ENCODE measurements at regions not wholly inside any gene's neighbourhood (a gene's known extent, or its start where the extent isn't known, plus 50 kb on each side); places are given as distances from the start of the nearest gene placed in this dataset.
A peak's percentile ranks its signal among the peaks of the same experiment; 100 is the strongest.
"Not testable (repeated sequence)": the region's sequence is repeated elsewhere in the genome, so short reads cannot be mapped to it uniquely, and the experiment has no call there.

DNA sequence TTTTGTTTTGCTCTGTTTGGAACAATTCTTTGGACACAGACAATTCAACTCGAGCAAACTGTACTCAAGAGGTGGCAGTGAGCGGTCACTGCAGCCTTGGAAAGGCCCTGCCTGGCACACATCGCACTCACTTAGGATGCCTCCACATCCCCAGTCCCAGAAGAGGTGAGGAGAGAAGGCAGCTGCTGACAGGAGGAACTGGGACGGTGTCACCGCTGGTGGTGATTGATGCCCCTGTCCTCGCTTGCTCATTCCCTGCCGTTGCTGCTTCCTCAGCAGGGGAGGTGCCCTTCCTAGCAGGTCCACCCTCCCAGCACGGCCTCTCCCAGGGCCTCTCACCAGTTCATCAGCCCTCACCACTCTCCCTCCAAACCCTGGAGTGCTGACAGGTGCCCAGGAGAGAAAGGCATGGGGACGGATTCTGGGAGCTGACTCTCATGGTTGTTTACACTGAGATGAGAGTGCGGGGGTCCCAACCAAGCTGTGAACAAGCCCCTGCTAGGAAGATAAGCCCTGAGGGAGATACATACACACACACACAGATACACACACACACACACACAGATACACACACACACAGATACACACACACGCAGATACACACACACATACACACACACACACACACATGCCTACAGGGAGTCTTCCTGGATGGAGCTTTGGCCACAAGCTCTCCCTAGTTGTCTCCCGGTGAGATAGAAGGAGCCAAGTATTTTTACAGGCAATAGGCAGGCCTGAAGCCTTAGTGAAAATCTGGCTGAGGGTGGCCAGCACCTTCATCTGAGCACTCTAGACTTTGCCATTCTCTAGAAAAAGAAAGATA lies 101.1 kb downstream of the CDC7 start:
- DNase-seq (peak; percentile 70), ATAC-seq (peak; percentile 93 to 94)
- intact Hi-C loops (cut with DNase I) = loop anchor here in 1 of 2 donors (2.0 to 5.0 kb wide), 2 partner anchors 31 to 106 kb away; no protein-coding TSS in a partner anchor

DNA sequence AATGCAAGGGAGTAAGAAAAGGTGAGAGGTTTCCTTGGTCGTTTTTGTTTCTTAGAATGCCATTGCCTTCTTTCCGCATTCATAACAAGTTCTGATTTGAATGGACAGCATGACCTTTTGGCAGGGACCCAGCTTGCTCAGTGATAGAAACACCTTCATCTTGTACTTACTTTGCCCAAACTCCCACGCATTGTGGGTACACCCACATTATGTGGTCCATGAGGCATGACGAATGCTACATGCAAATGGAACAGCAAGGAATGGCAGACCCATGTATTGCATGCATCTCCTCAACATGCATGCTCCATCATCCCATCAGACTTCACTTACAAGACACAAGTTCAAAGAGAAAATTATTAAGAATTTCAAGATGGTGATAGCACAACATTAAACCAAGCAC lies 102.8 kb downstream of the CDC7 start:
- intact Hi-C loops (cut with DNase I) = loop anchor here in 1 of 2 donors (5.0 kb wide), 1 partner anchor 104 kb away; no protein-coding TSS in a partner anchor
- ATAC-seq (no peak), DNase-seq (no peak)

DNA sequence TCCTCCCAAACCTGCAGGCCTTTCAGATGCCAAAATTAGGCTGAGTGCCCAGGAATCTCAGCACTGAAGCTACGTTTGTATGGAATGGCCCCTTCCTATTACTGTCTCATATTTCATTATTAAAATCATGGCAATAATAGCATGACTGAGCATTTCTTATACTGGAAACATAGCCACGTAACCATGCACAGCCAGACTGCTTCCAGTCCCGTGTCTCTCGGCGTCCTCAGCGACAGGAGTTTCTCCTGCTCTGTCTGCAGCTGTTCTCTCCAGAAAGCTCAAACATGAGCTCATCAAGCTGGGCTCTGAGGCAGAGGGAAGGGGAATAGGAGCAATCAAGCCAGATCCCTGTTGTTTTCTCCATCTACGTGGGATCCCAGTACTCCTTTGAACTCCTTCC lies 104.0 kb downstream of the CDC7 start:
- ATAC-seq (peak in 1 of 2 donors; percentile 53), DNase-seq (no peak)
- intact Hi-C loops (cut with DNase I) = loop anchor here in 1 of 2 donors (5.0 kb wide), 1 partner anchor 103 kb away; no protein-coding TSS in a partner anchor

DNA sequence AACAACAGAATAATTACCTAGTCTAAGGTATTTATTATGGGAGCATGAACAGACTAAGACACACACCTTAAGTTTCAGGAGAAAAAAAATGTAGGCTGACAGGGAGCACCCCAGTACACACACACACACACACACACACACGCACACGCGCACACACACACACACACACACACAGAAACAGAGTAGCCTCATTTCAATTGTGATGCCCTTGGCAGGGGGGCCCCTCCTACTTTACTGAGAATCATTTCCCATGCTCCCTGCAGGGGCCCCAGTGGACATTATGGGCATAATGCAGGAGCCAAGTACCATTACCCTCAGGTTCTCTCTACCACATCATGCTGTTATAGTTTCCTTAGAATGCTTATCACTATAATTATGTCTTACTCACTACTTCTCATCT lies 104.9 kb downstream of the CDC7 start:
- no peak for ATAC-seq
- intact Hi-C loops (cut with DNase I) = no loop called here

DNA sequence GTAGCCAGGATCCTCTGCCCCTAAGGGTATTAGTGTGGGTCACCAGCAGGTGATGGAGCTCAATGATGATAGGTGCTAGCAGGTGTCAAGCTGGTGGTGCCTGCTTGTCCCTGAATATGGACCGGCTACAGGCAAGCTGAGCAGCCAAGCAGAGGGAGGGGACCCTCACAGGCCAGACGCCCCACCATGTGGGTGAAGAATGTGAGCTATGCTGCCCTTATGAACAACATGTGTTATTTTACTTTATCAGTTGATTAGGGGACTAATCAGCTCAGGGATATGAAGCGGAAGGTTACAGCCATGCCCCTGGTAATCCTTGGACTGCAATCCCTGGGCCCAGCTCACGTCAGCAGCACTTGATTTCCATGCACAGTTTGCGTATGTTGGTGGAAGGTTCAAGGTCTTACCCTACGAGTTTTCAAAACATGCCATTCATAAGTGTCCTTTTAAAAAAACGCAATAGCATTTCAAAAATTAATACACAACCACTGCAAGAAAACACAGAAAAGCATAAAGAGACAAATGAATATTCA lies 106.0 kb downstream of the CDC7 start:
- intact Hi-C loops (cut with DNase I) = no loop called here
- DNase-seq (no peak), ATAC-seq (no peak)

More for the DNA sequence above, 104.9 kb downstream of the CDC7 start:
- no peak for DNase-seq

DNA sequence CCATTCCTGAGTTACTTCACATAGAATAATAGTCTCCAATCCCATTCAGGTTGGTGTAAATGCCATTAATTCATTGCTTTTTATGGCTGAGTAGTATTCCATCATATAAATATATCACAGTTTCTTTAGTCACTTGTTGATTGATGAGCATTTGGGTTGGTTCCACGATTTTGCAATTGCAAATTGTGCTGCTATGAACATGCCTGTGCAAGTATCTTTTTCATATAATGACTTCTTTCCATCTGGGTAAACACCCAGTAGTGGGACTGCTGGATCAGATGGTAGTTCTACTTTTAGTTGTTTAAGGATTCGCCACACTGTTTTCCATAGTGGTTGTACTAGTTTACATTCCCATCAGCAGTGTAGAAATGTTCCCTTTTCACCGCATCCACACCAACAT lies 107.0 kb downstream of the CDC7 start:
- DNase-seq; ATAC-seq; intact Hi-C loops (cut with DNase I): not testable (repeated sequence)

DNA sequence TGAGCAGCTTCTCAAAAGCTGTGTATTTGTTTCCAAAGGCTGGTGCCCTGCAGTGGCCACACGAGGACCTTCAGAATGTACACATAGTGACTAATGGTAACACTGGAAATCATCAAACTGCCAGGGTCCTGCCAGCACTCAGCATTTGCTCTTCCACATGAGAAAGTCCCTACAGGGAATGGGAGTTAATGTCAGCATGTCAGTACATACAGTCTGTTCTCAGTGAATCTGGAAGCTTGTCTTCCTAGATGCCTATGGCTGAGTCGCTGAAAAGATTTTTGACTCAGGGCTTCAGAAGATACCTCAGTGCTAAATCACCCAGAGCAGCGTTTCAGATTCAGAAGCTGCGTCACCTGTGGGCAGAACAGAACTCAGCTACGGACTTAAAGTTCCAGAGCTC lies 108.2 kb downstream of the CDC7 start:
- intact Hi-C loops (cut with DNase I) = no loop called here

DNA sequence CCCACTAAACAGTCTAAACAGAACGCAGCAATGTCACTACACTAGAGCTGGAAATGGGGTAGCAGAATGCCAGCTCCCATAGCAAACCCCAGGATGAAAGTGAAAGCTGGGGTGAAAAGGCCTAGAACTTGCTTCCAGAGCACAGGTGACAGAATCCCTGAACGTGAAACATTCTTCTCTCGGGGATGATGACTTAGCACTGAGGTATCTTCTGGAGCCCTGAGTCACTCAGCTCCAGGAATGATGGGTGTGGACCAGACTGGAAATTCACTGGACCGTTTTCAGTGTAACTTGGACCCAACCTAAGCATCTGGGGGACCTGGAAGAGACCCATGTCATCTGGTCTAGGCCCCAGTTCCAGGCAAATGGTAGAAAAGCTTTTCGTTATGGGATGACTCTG lies 108.9 kb downstream of the CDC7 start:
- no peak for DNase-seq
- peak in 1 of 2 donors; percentile 60 for ATAC-seq
- intact Hi-C loops (cut with DNase I) = no loop called here

More for the DNA sequence above, 108.2 kb downstream of the CDC7 start:
- no peak for ATAC-seq
- DNase-seq = no peak

DNA sequence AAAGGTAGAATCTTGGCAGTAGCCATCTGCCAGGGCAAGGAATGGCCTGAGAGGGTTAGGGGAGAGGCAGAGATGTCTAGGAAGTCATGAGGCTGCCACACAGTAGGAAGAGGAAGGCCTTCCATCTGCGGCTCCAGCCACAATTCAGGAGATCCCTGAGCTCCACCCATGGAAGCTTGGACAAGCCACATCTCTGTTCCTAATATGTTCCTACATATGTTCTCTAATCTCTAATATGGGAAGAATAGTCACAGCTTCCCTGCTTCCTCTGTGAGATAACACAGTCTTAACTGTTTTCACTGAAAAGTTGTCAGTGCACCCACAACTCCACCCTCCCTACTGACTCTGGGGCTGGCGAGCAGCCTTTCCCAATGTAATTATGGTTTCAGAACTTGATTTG lies 109.5 kb downstream of the CDC7 start:
- intact Hi-C loops (cut with DNase I) = no loop called here
- ATAC-seq = no peak
- DNase-seq = no peak

DNA sequence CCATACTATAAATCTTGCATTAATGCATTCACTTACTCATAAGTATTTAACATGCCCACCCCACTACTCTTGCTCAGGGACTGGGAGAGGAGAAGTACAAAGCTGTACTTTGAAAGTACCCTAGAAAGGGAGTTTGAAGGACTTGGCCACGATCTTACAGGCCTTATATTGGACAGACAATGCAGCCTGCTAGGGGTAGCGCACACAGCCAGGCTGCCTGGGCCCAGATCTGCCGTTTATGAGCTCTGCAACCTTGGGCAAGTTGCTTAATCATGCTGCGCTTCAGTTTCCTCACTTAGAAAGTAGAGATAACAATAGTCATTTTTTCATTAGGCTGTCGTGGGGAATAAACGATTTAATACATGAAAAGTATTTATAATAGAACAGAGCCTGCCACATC lies 110.1 kb downstream of the CDC7 start:
- DNase-seq (no peak), ATAC-seq (no peak)
- intact Hi-C loops (cut with DNase I) = no loop called here

DNA sequence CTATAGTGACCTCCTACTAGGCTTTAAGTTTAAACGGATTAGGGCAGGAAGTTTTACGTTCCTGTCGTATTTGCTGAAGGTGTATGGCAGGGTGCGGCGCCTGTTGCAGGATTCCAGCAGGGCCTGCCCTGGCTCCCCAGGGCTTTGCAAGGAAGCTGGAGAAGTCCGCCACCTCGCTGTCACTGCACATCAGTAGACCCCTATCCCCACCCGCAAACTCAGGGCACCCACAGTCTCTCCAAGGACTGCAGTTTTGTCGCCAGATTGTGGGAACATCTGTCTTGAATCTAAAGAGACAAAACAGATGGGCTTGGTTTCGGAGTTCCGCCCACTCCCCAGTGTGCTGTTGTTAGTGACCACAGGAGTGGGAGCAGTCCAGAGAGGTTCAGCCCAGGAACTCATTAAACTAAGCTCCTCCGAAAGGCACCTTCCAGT lies 110.8 kb downstream of the CDC7 start:
- intact Hi-C loops (cut with DNase I) = no loop called here
- ATAC-seq (no peak), DNase-seq (no peak)

DNA sequence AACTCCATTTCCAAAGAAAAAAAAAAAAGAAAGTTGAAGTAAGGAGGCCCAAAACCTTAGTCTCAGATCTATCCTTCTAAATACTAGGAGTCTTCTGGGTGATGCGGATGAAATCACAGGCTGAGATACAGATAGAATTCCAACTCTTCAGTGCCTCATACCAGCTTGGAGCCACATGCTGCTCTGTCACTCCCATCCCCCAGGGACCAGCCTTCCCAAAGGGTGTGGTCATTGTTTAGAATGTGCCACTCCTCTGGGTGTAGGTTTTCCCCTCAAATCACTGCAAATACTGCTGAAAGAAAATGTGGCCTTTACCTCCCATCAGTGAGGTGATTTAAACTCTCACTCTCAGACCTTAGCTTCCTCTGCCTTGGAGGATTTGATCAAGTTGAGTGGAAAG lies 112.9 kb downstream of the CDC7 start:
- no peak for ATAC-seq
- DNase-seq = no peak
- intact Hi-C loops (cut with DNase I) = no loop called here

DNA sequence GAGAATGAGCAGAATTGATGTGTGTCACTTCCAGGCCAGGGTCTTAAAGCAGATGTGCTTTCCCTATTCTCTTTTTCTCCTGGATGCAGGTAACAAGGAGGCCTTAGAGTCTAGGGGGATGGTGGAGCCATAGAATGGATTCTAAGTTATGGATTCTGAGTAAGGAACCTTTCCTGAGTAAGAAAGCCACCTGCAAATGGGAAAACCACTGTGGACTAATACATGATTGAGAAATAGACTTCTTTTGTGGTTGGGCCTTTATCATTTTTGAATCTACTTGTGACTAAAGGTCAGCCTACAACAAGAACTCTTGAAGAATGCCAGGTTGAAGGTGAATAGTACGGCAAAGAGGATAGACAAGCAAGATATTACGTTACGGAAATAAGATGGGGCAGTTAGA lies 116.1 kb downstream of the CDC7 start:
- intact Hi-C loops (cut with DNase I) = no loop called here
- no peak for ATAC-seq
- DNase-seq = no peak

DNA sequence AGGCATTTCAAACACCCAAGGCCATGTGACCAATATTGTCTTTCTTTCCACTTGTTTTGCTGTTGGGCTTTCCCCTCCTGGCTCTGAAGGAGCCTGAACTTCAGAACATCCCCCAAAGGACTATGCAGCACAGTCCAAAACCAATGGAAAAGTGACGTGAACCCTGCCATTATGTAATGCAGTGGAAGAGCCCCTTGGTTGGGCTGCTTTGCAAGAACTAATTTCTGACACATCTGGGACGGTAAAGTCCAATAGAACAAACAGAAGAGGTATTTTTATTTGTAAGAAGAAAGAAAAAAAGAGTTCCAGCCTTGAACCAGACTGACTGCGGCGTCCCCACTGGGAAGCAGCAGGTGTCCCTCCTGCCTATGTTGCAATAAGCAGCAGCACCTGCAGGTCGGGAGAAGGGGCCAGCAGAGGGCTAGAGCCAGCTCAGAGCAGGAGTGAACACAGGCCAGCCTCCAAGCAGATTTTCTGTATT lies 116.7 kb downstream of the CDC7 start:
- ATAC-seq = peak; percentile 38 to 60
- DNase-seq = no peak
- intact Hi-C loops (cut with DNase I) = no loop called here

DNA sequence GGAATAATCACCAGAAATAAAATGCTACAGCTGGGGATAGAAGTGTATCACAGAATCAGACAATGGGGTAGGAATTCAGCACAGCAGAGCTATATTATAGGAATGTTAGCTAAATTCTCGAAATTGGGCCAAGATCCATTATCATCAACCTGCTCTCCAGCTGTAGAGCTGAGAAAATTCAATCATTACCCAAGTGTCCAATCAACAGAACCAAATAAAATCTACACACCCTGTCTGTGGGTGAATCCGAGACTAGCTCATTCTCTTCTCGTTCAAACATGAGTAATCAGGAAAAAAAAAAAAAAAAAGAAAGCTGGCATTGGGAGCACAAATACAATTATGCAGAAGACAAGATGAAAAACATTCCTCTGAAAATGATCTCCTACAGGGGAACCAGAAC lies 119.2 kb downstream of the CDC7 start:
- intact Hi-C loops (cut with DNase I) = no loop called here
- DNase-seq = no peak
- no peak for ATAC-seq

DNA sequence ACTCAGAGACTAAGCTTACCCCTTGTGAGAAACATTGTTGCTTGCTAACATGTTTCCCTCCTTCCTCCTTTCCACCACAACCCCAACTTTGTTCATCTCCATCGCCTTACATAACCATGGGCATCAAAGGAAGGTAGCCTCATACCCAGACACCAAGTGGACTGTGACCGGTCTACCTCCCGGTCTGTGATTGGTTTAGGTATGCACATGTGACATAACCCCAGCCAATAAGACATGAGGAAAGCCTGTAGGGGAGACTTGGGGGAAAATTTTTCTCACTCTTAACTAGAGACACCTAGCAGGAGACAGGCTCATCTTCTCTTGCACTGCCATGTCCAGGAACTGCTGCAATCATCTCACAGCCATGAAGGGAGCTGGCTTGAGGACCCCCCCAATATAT lies 120.7 kb downstream of the CDC7 start:
- ATAC-seq (no peak), DNase-seq (no peak)
- intact Hi-C loops (cut with DNase I) = no loop called here

DNA sequence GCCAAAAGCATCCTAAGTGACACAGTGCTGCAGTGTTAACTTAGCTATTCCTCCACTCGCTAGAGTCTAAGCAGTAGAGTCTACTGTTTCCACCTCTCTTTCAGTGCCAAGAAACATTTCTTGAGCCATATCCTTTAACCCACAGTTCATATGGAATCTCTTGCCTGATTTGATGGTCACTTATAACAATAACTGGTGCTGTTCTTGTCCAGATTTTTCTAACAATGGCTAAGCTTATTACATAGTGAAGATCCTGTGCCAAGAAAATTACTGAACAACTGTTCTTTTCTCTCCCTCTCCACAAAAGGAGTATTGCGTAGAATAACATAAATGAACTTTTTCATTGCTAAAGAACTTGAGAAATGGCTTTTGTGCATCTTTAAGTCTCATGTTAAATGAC lies 121.3 kb downstream of the CDC7 start:
- intact Hi-C loops (cut with DNase I) = no loop called here
- DNase-seq (no peak), ATAC-seq (no peak)

DNA sequence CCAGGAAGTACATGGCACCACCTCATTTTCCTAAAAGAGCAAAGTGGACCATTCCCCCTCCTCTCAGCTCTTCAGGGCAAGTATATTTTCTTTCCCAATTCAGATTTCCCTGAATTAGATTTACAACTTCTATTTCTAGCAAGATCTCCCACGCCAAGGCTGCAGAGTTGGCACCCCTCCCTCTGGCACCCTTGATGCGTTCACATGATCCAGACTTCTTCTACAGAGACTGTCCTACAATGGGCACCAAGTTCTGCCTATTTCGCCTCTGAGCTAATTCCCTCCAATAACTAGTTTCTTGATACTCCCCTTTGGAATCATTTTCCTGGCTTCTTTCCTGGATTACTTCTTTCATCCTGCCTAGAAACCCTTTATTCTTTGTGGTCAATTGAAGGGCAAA lies 122.0 kb downstream of the CDC7 start:
- ATAC-seq = peak; percentile 87 to 96
- intact Hi-C loops (cut with DNase I) = no loop called here
- DNase-seq = peak; percentile 67

DNA sequence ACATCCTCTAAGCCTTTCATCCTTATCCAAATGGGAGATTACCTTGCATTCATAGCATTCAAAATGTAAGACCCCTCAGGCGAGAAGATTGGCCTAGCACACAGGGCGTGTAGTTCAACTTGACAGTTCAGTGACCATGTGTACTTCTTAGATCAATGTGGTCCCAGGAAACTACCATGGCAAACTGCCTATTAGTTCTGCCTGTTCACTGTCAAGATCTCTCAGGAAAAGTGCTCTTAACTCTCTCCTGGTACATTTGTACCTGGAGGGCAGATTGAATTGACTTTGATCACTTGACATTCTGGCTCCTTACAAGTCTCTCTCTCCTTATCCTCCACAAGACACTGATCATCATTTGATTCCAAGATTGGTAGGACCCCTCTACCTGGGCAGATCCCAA lies 122.4 kb downstream of the CDC7 start:
- DNase-seq (no peak), ATAC-seq (no peak)
- intact Hi-C loops (cut with DNase I) = no loop called here

DNA sequence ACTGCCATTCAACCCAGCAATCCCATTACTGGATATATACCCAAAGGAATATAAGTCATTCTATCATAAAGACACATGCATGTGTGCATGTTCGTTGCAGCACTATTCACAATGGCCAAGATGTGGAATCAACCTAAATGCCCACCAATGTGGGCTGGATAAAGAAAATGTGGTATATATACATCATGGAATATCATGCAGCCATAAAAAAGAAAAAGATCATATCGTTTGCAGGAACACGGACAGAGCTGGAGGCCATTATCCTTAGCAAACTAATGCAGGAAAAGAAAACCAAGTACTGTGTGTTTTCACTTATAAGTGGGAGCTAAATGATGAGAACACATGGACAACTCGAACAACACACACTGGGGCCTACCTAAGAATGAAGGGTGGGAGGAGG lies 123.7 kb downstream of the CDC7 start:
- ATAC-seq (no peak), DNase-seq (no peak)
- intact Hi-C loops (cut with DNase I) = no loop called here
